KMS-11 (cell line): ENCODE measurements at regions not wholly inside any gene's neighbourhood (a gene's known extent, or its start where the extent isn't known, plus 50 kb on each side); places are given as distances from the start of the nearest gene placed in this dataset.

Source experiments
- H2AFZ ChIP-seq: fragments of 200-600 bp; sonication (generic); 2 replicates; pipeline ENCODE4 v1.6.1; 2016; ENCODE audit warnings: antibody characterized with exemption, mixed run types, low read depth
- H3K27ac ChIP-seq: fragments of 200-600 bp; sonication (generic); 2 replicates; pipeline ENCODE4 v1.6.1; 2016; ENCODE audit warnings: mild to moderate bottlenecking, mixed run types
- H3K27me3 ChIP-seq: fragments of 200-600 bp; sonication (generic); 2 replicates; pipeline ENCODE4 v1.6.1; 2017; ENCODE audit warnings: mild to moderate bottlenecking, low read depth, mixed run types, moderate library complexity; ENCODE audit not compliant: insufficient read depth
- H3K36me3 ChIP-seq: fragments of 200-600 bp; sonication (generic); 2 replicates; pipeline ENCODE4 v1.6.1; 2017; ENCODE audit warnings: mild to moderate bottlenecking, mixed run types; ENCODE audit not compliant: insufficient read depth
- H3K4me1 ChIP-seq: fragments of 200-600 bp; sonication (generic); 2 replicates; pipeline ENCODE4 v1.6.1; 2016; ENCODE audit warnings: mild to moderate bottlenecking, low read depth, mixed run types; ENCODE audit not compliant: poor library complexity, severe bottlenecking
- H3K4me2 ChIP-seq: fragments of 200-600 bp; sonication (generic); 2 replicates; pipeline ENCODE4 v1.7.0; 2016; ENCODE audit warnings: mild to moderate bottlenecking, mixed run types
- H3K4me3 ChIP-seq: fragments of 200-600 bp; sonication (generic); IDR thresholded peaks from 2 replicates; pipeline ENCODE4 v1.6.1; 2017; ENCODE audit warnings: low read depth, low read length, mixed read lengths; ENCODE audit not compliant: insufficient read depth
- H3K79me2 ChIP-seq: fragments of 200-600 bp; sonication (generic); 2 replicates; pipeline ENCODE4 v1.6.1; 2016; ENCODE audit warnings: low read depth, mixed run types; ENCODE audit not compliant: insufficient read depth
- H3K9ac ChIP-seq: fragments of 200-600 bp; sonication (generic); 2 replicates; pipeline ENCODE4 v1.6.1; 2016; ENCODE audit warnings: mild to moderate bottlenecking, mixed run types
- H4K20me1 ChIP-seq: fragments of 200-600 bp; sonication (generic); 2 replicates; pipeline ENCODE4 v1.6.1; 2016; ENCODE audit warnings: mild to moderate bottlenecking, mixed run types; ENCODE audit not compliant: insufficient read depth
- CTCF ChIP-seq: fragments of 200-600 bp; sonication (generic); conservative IDR thresholded peaks from 2 replicates; pipeline ENCODE4 v1.6.1; 2017; ENCODE audit warnings: low read depth, mild to moderate bottlenecking, antibody characterized with exemption, low read length, moderate library complexity, mixed read lengths

GRCh38 chr11:103851166-103851651 lies 185.2 kb upstream of the DDI1 start:
- Histone ChIP-seq H3K36me3 (no peaks in the 10 kb centered on the region), H3K4me2 (no peak overlapping the region), H3K4me1 (no peaks in the 10 kb centered on the region), H2AFZ (no peak overlapping the region), H3K4me3 (no peak overlapping the region), H4K20me1 (no peaks in the 10 kb centered on the region), H3K79me2 (no peaks in the 10 kb centered on the region), H3K9ac (no peak overlapping the region), H3K27me3 (no peaks in the 10 kb centered on the region), H3K27ac (no peak overlapping the region)
- TF ChIP-seq CTCF = no peak
